Neural progenitor cell (in vitro differentiated cells): ENCODE measurements at regions not wholly inside any gene's neighbourhood (a gene's known extent, or its start where the extent isn't known, plus 50 kb on each side); places are given as distances from the start of the nearest gene placed in this dataset.
A peak's percentile ranks its signal among the peaks of the same experiment; 100 is the strongest.

Experiments used
- DNase-seq: peaks from one replicate; pipeline ENCODE4 v3.0.0-alpha.2; 2016; ENCODE audit warnings: low spot score
- H2AFZ ChIP-seq: fragments of 200-600 bp; sonication (generic); replicated peaks from 2 replicates; pipeline ENCODE4 v1.6.1; 2016; ENCODE audit warnings: antibody characterized with exemption
- H3F3A ChIP-seq: fragments of 200-600 bp; sonication (generic); 2 replicates; pipeline ENCODE4 v1.6.1; 2016; ENCODE audit warnings: antibody characterized with exemption, low read depth
- H3K27ac ChIP-seq: fragments of 200-600 bp; sonication (generic); 2 replicates; pipeline ENCODE4 v1.5.1; 2016; ENCODE audit warnings: mild to moderate bottlenecking
- H3K27me3 ChIP-seq: fragments of 200-600 bp; sonication (generic); 2 replicates; pipeline ENCODE4 v1.6.1; 2016; ENCODE audit warnings: mild to moderate bottlenecking, moderate library complexity
- H3K36me3 ChIP-seq: fragments of 200-600 bp; sonication (generic); 2 replicates; pipeline ENCODE4 v1.5.1; 2016
- H3K4me1 ChIP-seq: fragments of 200-600 bp; sonication (generic); 2 replicates; pipeline ENCODE4 v1.6.1; 2016; ENCODE audit warnings: mixed run types
- H3K4me2 ChIP-seq: fragments of 200-600 bp; sonication (generic); 2 replicates; pipeline ENCODE4 v1.6.1; 2016
- H3K4me3 ChIP-seq: fragments of 200-600 bp; sonication (generic); 2 replicates; pipeline ENCODE4 v1.5.1; 2016
- H3K79me2 ChIP-seq: fragments of 200-600 bp; sonication (generic); 2 replicates; pipeline ENCODE4 v1.6.1; 2016; ENCODE audit warnings: low read depth
- H3K9ac ChIP-seq: fragments of 200-600 bp; sonication (generic); 2 replicates; pipeline ENCODE4 v1.6.1; 2016
- H3K9me3 ChIP-seq: fragments of 200-600 bp; sonication (generic); 2 replicates; pipeline ENCODE4 v1.5.1; 2016; ENCODE audit warnings: low read depth
- H4K20me1 ChIP-seq: fragments of 200-600 bp; sonication (generic); 2 replicates; pipeline ENCODE4 v1.6.1; 2016; ENCODE audit warnings: low read depth
- H3K27ac Mint-ChIP-seq: 3 replicates; pipeline ENCODE4 v1.8.0; 2021; ENCODE audit warnings: mixed read lengths
- H3K27me3 Mint-ChIP-seq: 2 replicates; pipeline ENCODE4 v1.8.0; 2022; ENCODE audit warnings: low read depth, mild to moderate bottlenecking, inconsistent platforms, moderate library complexity, mixed read lengths; ENCODE audit not compliant: insufficient read depth
- H3K36me3 Mint-ChIP-seq: 3 replicates; pipeline ENCODE4 v1.8.0; 2021; ENCODE audit warnings: mixed read lengths
- H3K4me1 Mint-ChIP-seq: 3 replicates; pipeline ENCODE4 v1.8.0; 2021; ENCODE audit warnings: mixed read lengths
- H3K4me3 Mint-ChIP-seq: 3 replicates; pipeline ENCODE4 v1.8.0; 2021; ENCODE audit warnings: mild to moderate bottlenecking, moderate library complexity, mixed read lengths
- H3K9me3 Mint-ChIP-seq: 3 replicates; pipeline ENCODE4 v1.8.0; 2020; ENCODE audit warnings: mixed read lengths
- CTCF ChIP-seq: fragments of 200-600 bp; sonication (generic); IDR thresholded peaks from 2 replicates; pipeline ENCODE4 v1.5.1; 2017; ENCODE audit warnings: antibody characterized with exemption, mild to moderate bottlenecking
- EZH2 ChIP-seq: fragments of 200-600 bp; sonication (generic); IDR thresholded peaks from 2 replicates; pipeline ENCODE4 v1.6.1; 2017; ENCODE audit warnings: antibody characterized with exemption, mild to moderate bottlenecking, moderate library complexity
- EZH2phosphoT487 ChIP-seq: fragments of 200-600 bp; sonication (generic); IDR thresholded peaks from 2 replicates; pipeline ENCODE4 v1.6.1; 2017; ENCODE audit warnings: antibody characterized with exemption

DNA sequence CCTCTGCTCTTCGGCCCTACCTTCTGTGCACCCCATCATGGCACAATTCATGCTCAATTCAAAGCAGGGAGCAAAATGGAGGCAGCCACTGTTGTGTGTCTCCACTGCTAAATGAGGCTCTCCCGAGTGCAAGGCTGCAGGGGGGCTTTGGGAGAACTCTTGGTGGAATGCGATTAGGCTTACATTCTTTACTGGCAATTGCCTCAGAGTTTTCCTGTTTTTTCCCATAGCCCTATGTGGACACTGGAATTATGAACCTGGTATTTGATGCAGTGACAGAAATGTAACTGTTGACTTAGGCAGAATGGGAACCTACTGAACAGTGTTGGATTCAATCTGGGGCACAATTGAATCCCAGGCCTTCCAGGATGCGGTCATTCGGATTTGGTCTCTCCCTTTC is 187.9 kb upstream of the GMDS start:
- Mint-ChIP-seq H3K36me3 (no peaks in the 10 kb centered on the region), H3K27me3 (no peaks in the 10 kb centered on the region), H3K4me1 (peaks cover 10% of the 10 kb centered on the region), H3K9me3 (no peaks in the 10 kb centered on the region), H3K27ac (no peak overlapping the region), H3K4me3 (no peak overlapping the region)
- peak; percentile 6 for DNase-seq
- no peaks in the 10 kb centered on the region for H3F3A ChIP-seq
- H2AFZ ChIP-seq: no peak overlapping the region
- no peaks in the 10 kb centered on the region for H3K9me3 ChIP-seq
- peak overlapping the region; percentile 21 for H3K4me2 ChIP-seq
- no peak overlapping the region for H3K4me3 ChIP-seq
- no peaks in the 10 kb centered on the region for H3K27me3 ChIP-seq
- H3K4me1 ChIP-seq: peaks cover 5% of the 10 kb centered on the region
- no peak overlapping the region for H3K27ac ChIP-seq
- no peaks in the 10 kb centered on the region for H3K36me3 ChIP-seq
- TF ChIP-seq CTCF (no peak), EZH2phosphoT487 (no peak), EZH2 (no peak)
- no peaks in the 10 kb centered on the region for H3K79me2 ChIP-seq
- H3K9ac ChIP-seq: no peak overlapping the region
- no peaks in the 10 kb centered on the region for H4K20me1 ChIP-seq

DNA sequence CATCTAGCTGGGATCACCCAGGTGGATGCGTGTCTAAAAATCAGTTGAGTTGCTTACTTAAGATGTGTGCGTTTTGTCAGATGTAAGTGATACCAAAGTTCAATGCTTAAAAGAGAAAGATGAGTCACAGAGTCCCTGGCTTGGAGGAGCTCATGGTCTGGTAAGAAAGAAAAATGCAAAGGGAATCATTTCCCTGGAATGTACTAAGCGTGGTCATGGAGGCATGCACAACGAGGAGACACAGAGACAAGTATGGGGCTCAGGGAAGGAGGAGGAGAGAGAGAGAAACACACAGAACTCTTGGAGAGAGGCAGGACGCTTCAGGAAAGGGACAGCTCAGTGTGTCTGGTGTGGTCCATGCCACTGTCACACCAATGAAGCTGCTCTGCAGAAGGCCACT is 186.9 kb upstream of the GMDS start:
- Histone ChIP-seq H3K27ac (no peak overlapping the region), H3K9ac (no peak overlapping the region), H3K79me2 (no peaks in the 10 kb centered on the region), H4K20me1 (no peaks in the 10 kb centered on the region), H3F3A (no peaks in the 10 kb centered on the region), H3K4me1 (peaks cover 5% of the 10 kb centered on the region), H3K4me2 (no peak overlapping the region), H3K4me3 (no peak overlapping the region), H3K36me3 (no peaks in the 10 kb centered on the region), H2AFZ (no peak overlapping the region), H3K9me3 (no peaks in the 10 kb centered on the region), H3K27me3 (no peaks in the 10 kb centered on the region)
- no peaks in the 10 kb centered on the region for H3K27me3 Mint-ChIP-seq
- TF ChIP-seq CTCF (no peak), EZH2phosphoT487 (no peak), EZH2 (no peak)
- peaks cover 10% of the 10 kb centered on the region for H3K4me1 Mint-ChIP-seq
- no peaks in the 10 kb centered on the region for H3K9me3 Mint-ChIP-seq
- DNase-seq: no peak
- H3K27ac Mint-ChIP-seq: no peak overlapping the region
- no peaks in the 10 kb centered on the region for H3K36me3 Mint-ChIP-seq
- H3K4me3 Mint-ChIP-seq: no peak overlapping the region

DNA sequence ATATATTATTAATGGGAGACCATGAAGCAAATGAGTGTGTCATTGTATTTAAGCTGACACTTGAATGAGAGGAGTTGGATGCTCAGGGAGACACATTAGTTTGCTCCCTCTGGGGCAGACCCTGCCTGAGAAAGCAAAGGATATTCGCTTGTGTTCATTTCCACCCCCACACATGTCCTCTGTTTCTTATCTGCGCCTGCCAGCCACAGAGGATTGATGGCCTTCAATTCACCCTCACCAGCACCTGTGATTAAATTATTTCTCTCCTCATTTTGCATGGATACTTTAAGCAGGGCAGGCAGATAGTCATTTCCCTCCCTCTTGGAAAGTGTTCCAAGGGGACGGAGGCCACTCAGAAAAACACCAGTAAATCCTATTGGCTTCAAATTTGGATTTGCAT is 185.2 kb upstream of the GMDS start:
- no peak for DNase-seq
- Histone ChIP-seq H3K4me3 (no peak overlapping the region), H4K20me1 (no peaks in the 10 kb centered on the region), H3K9me3 (no peaks in the 10 kb centered on the region), H3K4me2 (no peak overlapping the region), H3K27me3 (no peaks in the 10 kb centered on the region), H2AFZ (no peak overlapping the region), H3K9ac (no peak overlapping the region), H3F3A (no peaks in the 10 kb centered on the region), H3K36me3 (no peaks in the 10 kb centered on the region), H3K79me2 (no peaks in the 10 kb centered on the region), H3K4me1 (peaks cover 5% of the 10 kb centered on the region), H3K27ac (no peak overlapping the region)
- Mint-ChIP-seq H3K9me3 (no peaks in the 10 kb centered on the region), H3K27ac (no peak overlapping the region), H3K36me3 (no peaks in the 10 kb centered on the region), H3K4me3 (no peak overlapping the region), H3K4me1 (peaks cover 10% of the 10 kb centered on the region), H3K27me3 (no peaks in the 10 kb centered on the region)
- TF ChIP-seq CTCF: no peak
- no peak for TF ChIP-seq EZH2
- no peak for TF ChIP-seq EZH2phosphoT487

- no peaks in the 10 kb centered on the region for H3F3A ChIP-seq
- no peak for DNase-seq
- Mint-ChIP-seq H3K27ac (no peak overlapping the region), H3K27me3 (no peaks in the 10 kb centered on the region), H3K9me3 (no peaks in the 10 kb centered on the region), H3K36me3 (no peaks in the 10 kb centered on the region), H3K4me3 (no peak overlapping the region), H3K4me1 (peaks cover 5% of the 10 kb centered on the region)
- no peak overlapping the region for H3K9ac ChIP-seq
- no peaks in the 10 kb centered on the region for H3K27me3 ChIP-seq
- no peak overlapping the region for H3K4me3 ChIP-seq
- H3K4me2 ChIP-seq: no peak overlapping the region
- no peaks in the 10 kb centered on the region for H3K9me3 ChIP-seq
- TF ChIP-seq EZH2 (no peak), EZH2phosphoT487 (no peak), CTCF (no peak)
- H3K4me1 ChIP-seq: peaks cover 5% of the 10 kb centered on the region
- no peak overlapping the region for H3K27ac ChIP-seq
- H3K36me3 ChIP-seq: no peaks in the 10 kb centered on the region
- H4K20me1 ChIP-seq: no peaks in the 10 kb centered on the region
- no peak overlapping the region for H2AFZ ChIP-seq
- no peaks in the 10 kb centered on the region for H3K79me2 ChIP-seq
Measured at GRCh38 chr6:2429460-2429859, 184.1 kb upstream of the GMDS start.
